ENCODE measurements at regions not wholly inside any gene's neighbourhood (a gene's known extent, or its start where the extent isn't known, plus 50 kb on each side); places are given as distances from the start of the nearest gene placed in this dataset.

DNA sequence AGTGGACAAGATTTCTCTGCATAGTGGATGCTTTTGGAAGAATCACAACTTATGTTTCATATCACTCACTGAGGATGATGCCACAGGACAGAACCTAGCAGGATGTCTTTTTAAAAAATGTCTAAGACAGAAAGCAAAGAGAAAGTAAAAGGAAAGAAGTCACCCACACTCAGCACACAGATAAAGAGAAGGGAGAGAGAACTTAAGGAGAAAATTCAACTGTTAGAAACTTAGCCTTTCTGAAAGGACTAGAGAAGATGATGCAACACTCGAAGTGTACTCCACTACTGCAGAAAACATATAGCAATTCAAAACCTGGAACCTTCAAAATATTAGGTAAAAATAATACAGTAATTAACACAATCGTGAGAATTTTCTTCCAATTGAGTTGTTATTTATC is 52.8 kb upstream of the STK26 start:
- no peak overlapping the region for H3K4me3 ChIP-seq (ENCODE audit: low read depth in 2 of 2, low read length in 1 of 2)
- H3K9me3 ChIP-seq = no peaks in the 10 kb centered on the region
- no peak for TF ChIP-seq REST (IDR thresholded peaks at IDR 0.05; ENCODE audit: low read depth, low read length)
- TF ChIP-seq, protein P1, sequence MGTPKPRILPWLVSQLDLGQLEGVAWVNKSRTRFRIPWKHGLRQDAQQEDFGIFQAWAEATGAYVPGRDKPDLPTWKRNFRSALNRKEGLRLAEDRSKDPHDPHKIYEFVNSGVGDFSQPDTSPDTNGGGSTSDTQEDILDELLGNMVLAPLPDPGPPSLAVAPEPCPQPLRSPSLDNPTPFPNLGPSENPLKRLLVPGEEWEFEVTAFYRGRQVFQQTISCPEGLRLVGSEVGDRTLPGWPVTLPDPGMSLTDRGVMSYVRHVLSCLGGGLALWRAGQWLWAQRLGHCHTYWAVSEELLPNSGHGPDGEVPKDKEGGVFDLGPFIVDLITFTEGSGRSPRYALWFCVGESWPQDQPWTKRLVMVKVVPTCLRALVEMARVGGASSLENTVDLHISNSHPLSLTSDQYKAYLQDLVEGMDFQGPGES (IDR thresholded peaks at IDR 0.05; ENCODE audit: low read depth, low read length) = no peak
- TF ChIP-seq PBX3 (IDR thresholded peaks at IDR 0.05) = no peak
- TF ChIP-seq, protein P2, sequence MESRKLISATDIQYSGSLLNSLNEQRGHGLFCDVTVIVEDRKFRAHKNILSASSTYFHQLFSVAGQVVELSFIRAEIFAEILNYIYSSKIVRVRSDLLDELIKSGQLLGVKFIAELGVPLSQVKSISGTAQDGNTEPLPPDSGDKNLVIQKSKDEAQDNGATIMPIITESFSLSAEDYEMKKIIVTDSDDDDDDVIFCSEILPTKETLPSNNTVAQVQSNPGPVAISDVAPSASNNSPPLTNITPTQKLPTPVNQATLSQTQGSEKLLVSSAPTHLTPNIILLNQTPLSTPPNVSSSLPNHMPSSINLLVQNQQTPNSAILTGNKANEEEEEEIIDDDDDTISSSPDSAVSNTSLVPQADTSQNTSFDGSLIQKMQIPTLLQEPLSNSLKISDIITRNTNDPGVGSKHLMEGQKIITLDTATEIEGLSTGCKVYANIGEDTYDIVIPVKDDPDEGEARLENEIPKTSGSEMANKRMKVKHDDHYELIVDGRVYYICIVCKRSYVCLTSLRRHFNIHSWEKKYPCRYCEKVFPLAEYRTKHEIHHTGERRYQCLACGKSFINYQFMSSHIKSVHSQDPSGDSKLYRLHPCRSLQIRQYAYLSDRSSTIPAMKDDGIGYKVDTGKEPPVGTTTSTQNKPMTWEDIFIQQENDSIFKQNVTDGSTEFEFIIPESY (IDR thresholded peaks at IDR 0.05; ENCODE audit: borderline replicate concordance, low read depth) = no peak
- no peak for TF ChIP-seq YY1 (IDR thresholded peaks at IDR 0.05; ENCODE audit: low read depth)
- no peak for TF ChIP-seq GABPA (IDR thresholded peaks at IDR 0.05; ENCODE audit: low read depth)
- TF ChIP-seq, protein P3, sequence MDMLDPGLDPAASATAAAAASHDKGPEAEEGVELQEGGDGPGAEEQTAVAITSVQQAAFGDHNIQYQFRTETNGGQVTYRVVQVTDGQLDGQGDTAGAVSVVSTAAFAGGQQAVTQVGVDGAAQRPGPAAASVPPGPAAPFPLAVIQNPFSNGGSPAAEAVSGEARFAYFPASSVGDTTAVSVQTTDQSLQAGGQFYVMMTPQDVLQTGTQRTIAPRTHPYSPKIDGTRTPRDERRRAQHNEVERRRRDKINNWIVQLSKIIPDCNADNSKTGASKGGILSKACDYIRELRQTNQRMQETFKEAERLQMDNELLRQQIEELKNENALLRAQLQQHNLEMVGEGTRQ (IDR thresholded peaks at IDR 0.05; ENCODE audit: borderline replicate concordance, low read depth, low read length) = no peak
- TF ChIP-seq ELF1 (IDR thresholded peaks at IDR 0.05) = no peak
- no peak for TF ChIP-seq SIN3A (IDR thresholded peaks at IDR 0.05; ENCODE audit: borderline replicate concordance, low read depth, low read length)
- no peak for TF ChIP-seq FOSL2 (IDR thresholded peaks at IDR 0.05; ENCODE audit: borderline replicate concordance, low read depth)
- no peak for TF ChIP-seq GATA2 (CRISPR knock-in tag; IDR thresholded peaks at IDR 0.05)
- TF ChIP-seq TEAD4 (IDR thresholded peaks at IDR 0.05; ENCODE audit: borderline replicate concordance, insufficient read depth) = no peak
- TF ChIP-seq, protein P4, sequence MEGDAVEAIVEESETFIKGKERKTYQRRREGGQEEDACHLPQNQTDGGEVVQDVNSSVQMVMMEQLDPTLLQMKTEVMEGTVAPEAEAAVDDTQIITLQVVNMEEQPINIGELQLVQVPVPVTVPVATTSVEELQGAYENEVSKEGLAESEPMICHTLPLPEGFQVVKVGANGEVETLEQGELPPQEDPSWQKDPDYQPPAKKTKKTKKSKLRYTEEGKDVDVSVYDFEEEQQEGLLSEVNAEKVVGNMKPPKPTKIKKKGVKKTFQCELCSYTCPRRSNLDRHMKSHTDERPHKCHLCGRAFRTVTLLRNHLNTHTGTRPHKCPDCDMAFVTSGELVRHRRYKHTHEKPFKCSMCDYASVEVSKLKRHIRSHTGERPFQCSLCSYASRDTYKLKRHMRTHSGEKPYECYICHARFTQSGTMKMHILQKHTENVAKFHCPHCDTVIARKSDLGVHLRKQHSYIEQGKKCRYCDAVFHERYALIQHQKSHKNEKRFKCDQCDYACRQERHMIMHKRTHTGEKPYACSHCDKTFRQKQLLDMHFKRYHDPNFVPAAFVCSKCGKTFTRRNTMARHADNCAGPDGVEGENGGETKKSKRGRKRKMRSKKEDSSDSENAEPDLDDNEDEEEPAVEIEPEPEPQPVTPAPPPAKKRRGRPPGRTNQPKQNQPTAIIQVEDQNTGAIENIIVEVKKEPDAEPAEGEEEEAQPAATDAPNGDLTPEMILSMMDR (IDR thresholded peaks at IDR 0.05) = no peak
- TF ChIP-seq CHD2 (IDR thresholded peaks at IDR 0.05; ENCODE audit: low read length, partially characterized antibody) = no peak
- TF ChIP-seq TAF1 (IDR thresholded peaks at IDR 0.05; ENCODE audit: borderline replicate concordance, low read depth, low read length) = no peak
- no peak for TF ChIP-seq RFX5 (IDR thresholded peaks at IDR 0.05; ENCODE audit: low read length)
- no peak for TF ChIP-seq MEF2A (IDR thresholded peaks at IDR 0.05; ENCODE audit: borderline replicate concordance, low read depth)
- no peak for TF ChIP-seq MXI1 (IDR thresholded peaks at IDR 0.05; ENCODE audit: low read depth, low read length)
- TF ChIP-seq RAD21 (IDR thresholded peaks at IDR 0.05; ENCODE audit: low read length) = no peak
- H3K9ac ChIP-seq = no peak overlapping the region
- H3F3A ChIP-seq (replicated peaks; ENCODE audit: insufficient read depth) = no peaks in the 10 kb centered on the region
- H2AFZ ChIP-seq (ENCODE audit: low read depth) = no peak overlapping the region
- no peak overlapping the region for H3K27ac ChIP-seq (ENCODE audit: low read depth in 2 of 2, low read length in 1 of 2)
- no peaks in the 10 kb centered on the region for H3K9me2 ChIP-seq
- CTCF ChIA-PET = interaction anchor here (0.6 kb wide), 1 partner anchor 257 kb away, joined by 3 read pairs; no protein-coding TSS in a partner anchor
- H4K20me1 ChIP-seq (ENCODE audit: insufficient read depth) = no peaks in the 10 kb centered on the region
- H3K4me1 ChIP-seq (ENCODE audit: control insufficient read depth in 1 of 2, insufficient read depth in 2 of 2, low read depth in 1 of 2, low read length in 1 of 2) = no peaks in the 10 kb centered on the region
- POLR2A ChIA-PET = no interaction called here
- no peaks in the 10 kb centered on the region for H3K27me3 ChIP-seq (ENCODE audit: insufficient read depth)
- no peak for DNase-seq
- no peak overlapping the region for H3K4me2 ChIP-seq
- H3K79me2 ChIP-seq (ENCODE audit: insufficient read depth) = no peaks in the 10 kb centered on the region
- WGBS (ENCODE audit: low lambda C conversion rate) = 5% methylated on average over 2 of the region's 2 CpGs
- H3K36me3 ChIP-seq (replicated peaks in 1 of 2; ENCODE audit: control insufficient read depth in 1 of 2, insufficient read depth in 2 of 2, low read length in 1 of 2) = no peaks in the 10 kb centered on the region

All from SK-N-SH (cell line).